NT2/D1 (cell line): ENCODE measurements at regions not wholly inside any gene's neighbourhood (a gene's known extent, or its start where the extent isn't known, plus 50 kb on each side); places are given as distances from the start of the nearest gene placed in this dataset.

ENCODE experiments used
- SUZ12 ChIP-seq: IDR thresholded peaks from 2 replicates; pipeline ENCODE4 v1.6.1; 2011; ENCODE audit not compliant: insufficient read length, insufficient read depth; ENCODE audit errors: extremely low read depth
- YY1 ChIP-seq: IDR thresholded peaks from 2 replicates; pipeline ENCODE4 v1.6.1; 2011; ENCODE audit not compliant: insufficient read length, insufficient read depth
- ZNF274 ChIP-seq: IDR thresholded peaks from 2 replicates; pipeline ENCODE4 v1.6.1; 2011; ENCODE audit warnings: mild to moderate bottlenecking, low read depth, low read length

GRCh38 chr5:162721125-162721524, 653.6 kb downstream of the GABRG2 start:
- TF ChIP-seq SUZ12 (no peak), ZNF274 (no peak), YY1 (no peak)
